Caki2 (cell line): ENCODE measurements at regions not wholly inside any gene's neighbourhood (a gene's known extent, or its start where the extent isn't known, plus 50 kb on each side); places are given as distances from the start of the nearest gene placed in this dataset.
"Not testable (repeated sequence)": the region's sequence is repeated elsewhere in the genome, so short reads cannot be mapped to it uniquely, and the experiment has no call there.

Experiments used
- DNase-seq: peaks from one replicate; pipeline ENCODE4 v3.0.0-alpha.2; 2015; ENCODE audit warnings: low read depth
- in situ Hi-C: cut with HindIII; loops from 2 replicates; pipeline ENCODE4 v1.10.0; 2016; ENCODE audit warnings: low sequenced_read_pairs, low pct_unique_long_range_greater_than_20kb, mixed read lengths

DNA sequence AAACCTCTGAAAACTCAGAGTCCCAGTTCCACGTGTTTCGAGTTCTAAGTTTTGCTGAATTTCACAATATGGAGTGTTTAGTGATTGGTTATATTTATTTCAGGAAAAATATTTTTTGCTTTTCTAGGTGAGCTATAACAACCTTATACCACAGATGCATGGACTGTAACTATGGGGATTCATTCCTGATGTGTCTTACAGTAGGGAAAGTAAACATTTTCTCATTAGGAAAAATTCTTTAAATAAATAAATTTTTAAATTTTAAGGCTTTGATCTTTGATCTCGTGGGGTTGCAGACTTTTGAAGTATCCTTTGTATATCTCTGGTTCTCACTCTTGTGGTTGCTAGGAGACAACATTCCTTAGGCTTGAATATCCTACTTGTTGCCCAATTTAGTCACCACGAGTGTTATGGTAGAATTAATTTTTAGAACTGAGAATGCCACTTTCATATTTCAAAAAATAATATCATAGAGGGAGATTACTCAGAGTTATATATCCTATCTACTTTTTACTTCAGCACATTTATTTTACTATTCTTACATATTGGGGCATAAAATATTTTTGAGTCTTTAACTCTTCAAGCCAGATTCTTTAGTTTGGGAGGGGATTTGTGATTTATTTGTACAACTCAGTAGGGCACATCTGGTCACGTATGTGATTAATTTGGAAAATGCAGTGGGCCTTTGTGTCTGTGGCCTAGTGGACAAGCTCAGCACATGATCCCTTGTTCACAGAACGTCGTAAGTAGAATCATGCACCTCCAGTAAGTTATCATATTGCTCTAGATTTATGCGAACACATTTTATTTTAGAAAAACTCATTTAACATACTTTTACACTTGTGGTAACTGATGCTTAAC lies 224.0 kb downstream of the TTC6 start:
- no peak for DNase-seq
- in situ Hi-C loops = no loop called here

DNA sequence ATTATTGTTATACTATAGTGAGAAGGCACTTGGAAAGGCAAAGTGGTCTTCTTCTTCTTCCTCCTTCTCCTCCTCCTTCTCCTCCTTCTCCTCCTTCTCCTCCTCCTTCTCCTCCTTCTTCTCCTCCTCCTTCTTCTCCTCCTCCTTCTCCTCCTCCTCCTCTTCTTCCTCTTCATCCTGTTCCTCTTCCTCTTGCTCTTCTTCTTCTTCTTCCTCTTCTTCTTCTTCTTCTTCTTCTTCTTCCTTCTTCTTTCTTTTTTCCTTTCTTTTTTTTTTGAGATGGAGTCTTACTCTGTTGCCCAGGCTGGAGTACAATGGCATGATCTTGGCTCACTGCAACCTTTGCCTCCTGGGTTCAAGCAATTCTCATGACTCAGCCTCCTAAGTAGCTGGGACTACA lies 225.4 kb downstream of the TTC6 start:
- in situ Hi-C loops, DNase-seq: not testable (repeated sequence)

DNA sequence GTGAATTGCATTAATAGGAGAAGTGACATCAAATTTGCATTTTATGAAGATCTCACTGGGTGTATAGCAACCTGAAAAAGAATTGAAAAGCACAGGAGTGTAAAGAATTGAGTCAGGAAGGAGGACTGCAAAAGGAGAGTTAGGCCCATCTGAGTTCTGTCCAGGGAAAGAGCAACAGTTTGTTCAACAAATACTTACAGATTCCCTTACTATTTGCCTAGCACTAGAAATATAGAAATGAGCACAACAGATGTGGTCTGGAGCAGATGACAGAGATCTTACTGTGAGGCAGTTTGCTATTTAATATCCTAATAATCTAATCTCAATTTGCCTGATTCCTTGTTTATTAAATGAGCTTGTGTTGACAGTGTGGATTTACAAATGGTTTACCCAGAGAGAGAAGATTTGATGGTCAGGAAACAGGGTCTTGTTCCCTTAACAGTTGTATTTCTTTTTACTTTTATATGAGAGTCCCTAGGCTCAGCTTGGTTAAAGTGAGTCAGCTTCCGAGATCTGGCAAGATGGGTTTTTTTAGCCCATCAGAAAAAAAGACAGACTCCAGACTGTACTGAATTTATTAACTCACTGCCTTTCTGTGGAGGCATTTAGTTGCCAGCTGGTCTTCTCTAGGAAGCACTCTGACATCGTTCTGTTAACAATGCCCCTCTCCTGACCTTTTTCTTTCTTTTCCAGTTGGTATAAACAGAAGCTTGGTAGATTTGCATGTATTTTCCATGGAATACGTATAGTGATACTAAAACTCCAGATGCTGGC lies 229.7 kb downstream of the TTC6 start:
- in situ Hi-C loops = loop anchor here (25.0 kb wide), 1 partner anchor 563 kb away; no protein-coding TSS in a partner anchor
- DNase-seq = no peak

DNA sequence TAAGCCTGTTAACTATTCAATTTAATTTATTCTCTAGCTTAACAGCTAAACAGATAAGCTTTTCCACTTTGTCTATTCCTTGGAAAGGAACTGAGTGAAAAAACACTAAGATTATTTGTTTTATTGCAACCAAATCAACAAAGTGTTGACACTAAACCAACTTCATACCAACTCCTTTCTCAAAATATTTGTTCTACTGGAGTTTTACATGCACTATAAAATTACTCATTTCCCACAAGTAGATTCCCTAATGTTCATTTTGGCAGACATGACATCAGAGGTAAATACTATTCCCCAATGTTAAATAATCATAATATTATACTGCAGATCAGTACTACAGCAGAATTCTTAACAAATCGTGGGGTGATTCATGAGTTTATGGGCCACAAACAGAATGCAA lies 231.4 kb downstream of the TTC6 start:
- in situ Hi-C loops = loop anchor here (25.0 kb wide), 1 partner anchor 565 kb away; no protein-coding TSS in a partner anchor
- no peak for DNase-seq

DNA sequence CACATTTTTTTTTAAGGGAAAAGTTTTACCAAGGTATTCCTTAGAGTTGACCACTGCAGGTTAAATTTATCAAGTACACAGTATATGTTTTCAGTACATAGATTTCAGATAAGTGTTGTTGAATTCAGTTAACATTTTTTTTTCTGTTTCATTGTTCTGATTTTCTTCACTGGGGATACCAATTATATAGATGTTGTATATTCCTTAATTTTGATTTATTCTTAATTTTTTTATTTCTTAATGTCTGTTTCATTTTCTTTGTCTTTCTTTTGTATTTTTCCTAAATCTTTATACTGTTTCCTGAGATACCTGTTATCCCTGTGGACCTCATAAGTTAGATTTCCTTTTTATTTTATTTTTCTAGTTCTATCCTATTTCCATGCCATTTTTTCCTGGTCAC lies 234.8 kb downstream of the TTC6 start:
- DNase-seq = no peak
- in situ Hi-C loops = loop anchor here (25.0 kb wide), 1 partner anchor 568 kb away; no protein-coding TSS in a partner anchor

DNA sequence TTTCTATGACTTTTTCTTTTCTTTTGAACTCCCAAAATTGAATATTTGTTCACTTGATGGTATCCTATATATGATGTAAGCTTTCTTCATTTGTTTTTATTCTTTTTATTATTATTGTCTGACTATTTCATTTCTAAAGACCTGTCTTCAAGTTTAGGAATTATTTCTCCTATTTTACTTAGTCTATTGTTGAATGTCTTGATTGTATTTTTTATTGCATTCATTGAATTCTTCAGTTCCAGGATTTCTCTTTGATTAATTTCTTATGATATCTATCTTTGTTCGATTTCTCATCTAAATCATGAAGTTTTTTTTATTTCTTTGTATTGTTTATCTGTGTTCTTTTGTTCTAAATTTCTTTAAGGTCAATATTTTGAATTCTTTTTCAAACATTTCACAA lies 238.8 kb downstream of the TTC6 start:
- in situ Hi-C loops = loop anchor here (25.0 kb wide), 1 partner anchor 572 kb away; no protein-coding TSS in a partner anchor
- no peak for DNase-seq

DNA sequence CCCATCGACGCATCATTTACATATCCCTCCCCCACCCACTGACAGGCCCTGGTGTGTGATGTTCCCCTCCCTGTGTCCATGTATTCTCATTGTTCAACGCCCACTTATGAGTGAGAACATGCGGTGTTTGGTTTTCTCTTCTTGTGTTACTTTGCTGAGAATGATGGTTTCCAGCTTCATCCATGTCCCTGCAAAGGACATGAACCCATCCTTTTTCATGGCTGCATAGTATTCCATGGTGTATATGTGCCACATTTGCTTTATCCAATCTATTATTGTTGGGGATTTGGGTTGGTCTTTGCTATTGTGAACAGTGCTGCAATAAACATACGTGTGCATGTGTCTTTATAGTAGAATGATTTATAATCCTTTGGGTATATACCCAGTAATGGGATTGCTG lies 243.3 kb downstream of the TTC6 start:
- in situ Hi-C loops = loop anchor here (25.0 kb wide), 1 partner anchor 576 kb away; no protein-coding TSS in a partner anchor
- DNase-seq = not testable (repeated sequence)

DNA sequence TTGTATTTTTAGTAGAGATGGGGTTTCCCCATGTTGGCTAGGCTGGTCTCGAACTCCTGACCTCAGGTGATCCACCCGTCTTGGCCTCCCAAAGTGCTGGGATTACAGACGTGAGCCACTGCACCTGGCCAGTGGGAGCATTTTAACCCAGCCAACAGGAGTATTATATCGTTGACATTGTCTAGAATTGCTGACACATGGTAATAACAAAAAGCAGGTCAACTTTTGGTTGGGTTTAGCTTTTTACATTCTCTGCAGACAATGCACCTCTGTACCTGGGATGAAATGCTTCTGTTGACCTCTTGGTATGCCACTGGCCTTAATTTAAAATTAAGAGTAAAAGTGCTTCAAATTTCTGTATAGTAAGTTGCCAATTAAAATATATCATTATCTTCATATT lies 245.6 kb downstream of the TTC6 start:
- not testable (repeated sequence) for DNase-seq
- in situ Hi-C loops = loop anchor here (25.0 kb wide), 1 partner anchor 579 kb away; no protein-coding TSS in a partner anchor

DNA sequence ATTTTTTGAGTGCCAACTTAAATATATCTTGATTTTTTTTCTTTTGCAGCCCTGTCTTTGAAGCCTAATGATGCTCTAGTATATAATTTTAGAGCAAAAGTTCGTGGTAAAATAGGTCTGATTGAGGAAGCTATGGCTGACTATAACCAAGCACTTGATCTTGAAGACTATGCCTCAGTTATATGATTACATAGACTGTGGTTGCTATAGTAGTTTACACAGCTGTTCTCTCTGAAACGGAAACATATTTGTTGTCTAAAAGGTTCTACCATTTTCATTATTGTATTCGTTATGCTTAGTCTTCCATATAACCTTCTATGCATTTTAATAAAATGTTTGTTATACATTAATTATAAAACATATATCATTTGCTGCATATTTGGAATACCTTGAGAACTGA lies 246.7 kb downstream of the TTC6 start:
- DNase-seq = no peak
- in situ Hi-C loops = loop anchor here (25.0 kb wide), 1 partner anchor 580 kb away; no protein-coding TSS in a partner anchor

DNA sequence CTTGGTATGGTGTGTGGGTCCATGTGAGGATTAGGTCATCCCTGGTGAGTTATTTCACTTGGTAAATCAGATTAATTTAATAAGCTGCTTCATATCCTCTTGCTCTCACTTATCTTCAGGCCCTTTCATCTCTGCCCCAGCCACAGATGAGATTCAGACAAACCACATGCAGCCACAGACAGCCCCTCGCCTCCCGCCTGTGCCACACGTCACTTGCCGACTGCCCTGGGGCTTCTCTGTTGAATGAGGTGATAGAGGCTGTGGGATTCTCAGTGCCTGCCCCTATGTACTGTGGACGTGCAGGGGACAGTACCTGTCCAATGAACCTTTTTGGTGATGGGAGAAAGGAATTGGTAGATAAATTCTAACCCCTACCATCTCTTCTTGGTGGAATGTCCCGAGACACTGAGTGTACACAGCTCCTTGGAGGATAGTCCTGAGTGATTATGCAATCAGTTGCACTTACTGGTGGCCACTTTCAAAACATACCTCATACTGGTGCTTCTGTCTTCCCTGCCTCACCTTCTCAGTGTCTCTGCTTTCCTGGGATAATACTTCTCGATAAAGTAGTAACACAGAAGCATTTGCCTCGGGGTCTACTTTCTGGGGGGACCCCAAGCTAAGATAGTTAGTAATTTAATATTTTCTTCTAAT lies 248.7 kb downstream of the TTC6 start:
- DNase-seq = no peak
- in situ Hi-C loops = loop anchor here (25.0 kb wide), 1 partner anchor 582 kb away; no protein-coding TSS in a partner anchor

DNA sequence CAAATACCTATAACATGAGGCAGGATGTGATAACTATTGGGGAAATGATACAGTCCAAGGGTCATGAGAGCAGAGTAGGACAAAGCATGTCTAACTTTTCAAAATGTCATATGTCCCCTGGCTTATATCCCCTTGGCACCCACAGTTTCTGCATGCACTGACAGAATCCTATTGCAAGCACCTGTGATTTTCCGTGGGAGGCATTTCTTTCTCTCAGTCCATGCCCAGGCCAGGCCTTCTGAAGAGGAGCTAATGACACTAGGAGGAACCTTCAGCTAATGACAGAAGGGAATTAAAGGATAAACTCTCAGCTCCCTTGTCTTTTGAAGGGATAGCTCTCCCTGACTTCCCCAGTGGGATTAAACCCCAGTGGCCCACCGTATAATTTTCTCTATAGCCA lies 249.2 kb downstream of the TTC6 start:
- in situ Hi-C loops = loop anchor here (25.0 kb wide), 1 partner anchor 582 kb away; no protein-coding TSS in a partner anchor
- DNase-seq = no peak

DNA sequence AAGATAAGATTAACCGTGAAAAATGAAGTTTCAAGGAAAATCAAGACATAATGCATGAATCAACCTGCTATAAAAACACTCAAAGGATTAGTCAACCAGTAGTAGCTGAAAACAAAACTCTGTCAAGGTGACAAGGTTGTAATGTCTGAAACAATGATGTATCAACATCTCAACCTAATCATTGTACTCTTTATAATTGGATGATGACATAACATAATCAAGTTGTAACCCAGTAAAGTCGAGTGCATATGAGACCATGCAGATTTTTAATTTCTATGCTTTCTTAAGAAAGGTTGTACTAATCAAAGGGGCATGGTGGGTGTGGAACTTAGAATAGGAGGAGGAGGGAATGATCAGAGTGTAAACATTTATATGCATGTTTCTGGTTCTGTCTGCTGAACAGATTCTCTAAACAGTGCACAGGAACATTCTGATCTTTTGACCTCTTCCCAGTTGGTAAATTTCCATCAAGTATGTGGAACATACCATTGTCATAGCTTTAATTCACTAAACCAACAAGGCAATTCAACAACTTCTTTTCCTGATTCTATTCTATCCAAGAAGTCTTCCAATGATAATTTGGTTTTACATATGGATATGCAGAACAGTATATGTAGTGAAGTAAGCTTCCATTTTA lies 253.7 kb downstream of the TTC6 start:
- in situ Hi-C loops = loop anchor here (25.0 kb wide), 1 partner anchor 587 kb away; no protein-coding TSS in a partner anchor
- no peak for DNase-seq

DNA sequence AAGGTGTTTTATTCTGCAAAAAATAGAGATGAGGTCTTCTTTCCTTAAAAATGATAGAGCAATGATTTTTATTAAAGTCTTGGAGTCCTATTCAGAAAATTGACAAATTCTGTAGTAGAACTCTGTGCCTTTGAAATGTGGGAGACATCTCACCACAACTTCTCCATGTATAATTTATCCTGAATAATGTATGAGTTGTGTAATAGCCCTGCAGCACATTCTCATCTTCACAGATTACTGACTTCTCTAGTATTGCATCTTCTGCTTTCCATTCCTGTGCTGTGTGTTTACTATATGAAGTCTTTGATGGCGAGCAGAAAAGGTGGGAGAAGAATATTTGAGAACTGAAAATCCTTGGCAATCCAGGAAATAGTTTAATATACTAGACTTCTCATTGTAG lies 255.6 kb downstream of the TTC6 start:
- no peak for DNase-seq
- in situ Hi-C loops = no loop called here

DNA sequence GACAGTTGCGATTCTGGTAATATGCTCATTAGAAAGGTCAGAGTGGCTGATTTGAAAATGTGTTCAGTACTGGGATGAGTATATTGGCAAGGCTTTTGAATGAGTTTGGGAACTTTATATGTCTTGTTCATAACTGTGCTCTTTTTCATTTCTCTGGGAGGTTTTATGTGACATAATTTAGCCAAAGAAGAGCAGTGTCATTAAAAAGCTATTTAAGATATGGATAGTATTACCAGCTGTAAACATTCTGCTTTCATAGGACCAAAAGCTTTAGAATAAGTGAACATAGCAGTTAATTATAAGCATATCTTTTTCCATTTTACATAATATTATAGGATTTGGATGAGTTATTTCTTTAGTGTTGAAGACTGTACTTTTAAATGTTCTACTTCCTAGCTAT lies 260.4 kb downstream of the TTC6 start:
- no peak for DNase-seq
- in situ Hi-C loops = no loop called here

DNA sequence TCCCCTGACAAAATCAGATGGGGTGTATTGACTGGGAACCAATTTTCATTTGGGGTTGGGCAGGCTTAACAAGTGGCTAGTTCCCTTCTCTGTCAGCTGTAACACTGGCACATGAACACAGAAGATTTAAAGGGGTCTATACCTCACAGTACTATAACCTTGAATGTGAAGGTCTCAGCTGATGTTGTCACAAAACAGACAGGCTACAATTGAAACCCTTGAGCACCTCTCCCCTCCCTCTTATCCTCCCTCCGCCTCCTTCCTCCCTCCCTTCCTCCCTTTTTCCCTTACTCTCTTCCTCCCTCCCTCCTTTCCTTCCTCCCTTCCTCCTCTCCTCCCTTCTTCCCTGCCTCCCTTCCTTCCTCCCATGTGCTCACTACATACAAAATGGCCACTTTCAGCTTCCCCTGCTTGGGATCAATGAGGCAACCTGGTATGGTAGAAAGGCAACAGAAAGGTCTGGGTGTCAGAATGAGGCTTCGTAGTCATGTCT lies 262.4 kb downstream of the TTC6 start:
- in situ Hi-C loops = no loop called here
- no peak for DNase-seq

DNA sequence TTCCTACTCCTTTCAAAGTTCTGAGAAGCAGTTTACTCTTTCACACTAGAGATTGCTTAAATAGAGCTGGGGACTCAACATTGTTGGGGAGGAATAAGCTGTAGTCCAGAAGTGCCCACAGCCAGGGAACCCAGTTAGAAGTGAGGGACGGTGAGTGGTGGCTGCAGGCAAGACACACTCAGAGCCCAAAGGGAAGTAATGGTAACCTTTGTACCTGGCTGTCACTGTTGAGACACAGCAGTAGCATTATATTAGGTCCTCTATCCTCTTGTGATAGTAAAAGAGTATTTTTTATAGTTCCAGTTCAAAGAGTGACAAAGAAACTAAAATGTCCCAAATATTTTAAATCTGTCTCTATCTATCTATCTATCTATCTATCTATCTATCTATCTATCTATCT lies 263.3 kb downstream of the TTC6 start:
- in situ Hi-C loops = no loop called here
- DNase-seq = no peak

DNA sequence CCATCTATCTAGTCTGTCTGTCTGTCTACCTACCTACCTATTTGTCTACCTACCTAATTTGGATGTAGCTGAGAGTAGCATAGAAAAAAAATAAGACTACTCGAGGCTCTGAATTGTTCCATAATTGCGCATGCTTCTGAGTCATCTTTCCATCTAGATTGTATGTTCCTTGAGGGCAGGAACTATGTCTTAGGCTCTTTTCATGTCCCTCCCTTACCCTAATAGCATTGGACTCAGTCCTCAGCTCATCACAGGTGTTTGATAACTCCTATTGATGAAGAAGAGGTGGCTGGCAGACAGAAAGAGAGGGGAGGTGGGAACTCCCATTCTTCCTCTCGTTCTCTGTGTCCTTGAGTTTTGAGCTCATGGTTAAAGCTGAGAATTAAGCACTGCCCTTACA lies 263.7 kb downstream of the TTC6 start:
- in situ Hi-C loops = no loop called here
- no peak for DNase-seq

DNA sequence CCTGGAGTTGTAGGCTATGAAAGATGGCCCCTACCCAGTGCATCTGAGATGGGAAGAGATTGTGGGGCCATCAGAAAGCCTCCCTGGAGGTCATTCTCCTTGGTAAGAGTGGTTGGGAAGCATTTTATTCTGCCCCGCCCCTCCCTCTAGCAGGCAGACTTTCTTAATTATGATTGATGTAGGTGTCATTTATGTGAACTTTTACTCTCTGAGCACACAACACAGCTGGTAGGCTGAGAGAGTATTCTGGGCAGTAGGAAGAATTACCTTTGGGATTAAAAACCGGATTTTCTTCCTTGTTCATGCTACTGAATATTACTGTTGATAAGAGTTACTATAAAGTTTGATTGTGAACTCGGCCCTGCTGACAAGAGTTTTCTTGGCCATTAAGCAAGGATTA lies 266.8 kb downstream of the TTC6 start:
- in situ Hi-C loops = no loop called here
- no peak for DNase-seq
